Body of pancreas (tissue), 4 donors: ENCODE measurements at regions not wholly inside any gene's neighbourhood (a gene's known extent, or its start where the extent isn't known, plus 50 kb on each side); places are given as distances from the start of the nearest gene placed in this dataset.

ENCODE experiments used
- ATAC-seq: fragments of 150-250 bp; one replicate; pipeline ENCODE4 v1.9.1; 2016
- DNase-seq, 4 donors: peaks; one replicate each; pipeline ENCODE4 v3.0.0-alpha.2; 2019
- H3K27ac ChIP-seq, 4 donors: fragments of 200-600 bp; sonication (generic); 1 replicate in 3 of 4; 2 replicates in 1 of 4; pipeline versions ENCODE4 v1.5.1 to v1.6.1; 2016 to 2019; ENCODE audit warnings: mild to moderate bottlenecking in 1 of 4, mixed read lengths in 1 of 4, moderate library complexity in 1 of 4
- H3K27me3 ChIP-seq, 2 donors: fragments of 200-600 bp; sonication (generic); one replicate each; pipeline ENCODE4 v1.6.0; 2016; ENCODE audit warnings: mild to moderate bottlenecking in 1 of 2
- H3K36me3 ChIP-seq, 2 donors: fragments of 200-600 bp; sonication (generic); replicated peaks in 1 of 2; 2 replicates each; pipeline ENCODE4 v1.5.1; 2016; ENCODE audit warnings: low read depth in 2 of 2; ENCODE audit not compliant: insufficient read depth in 1 of 2
- H3K4me1 ChIP-seq: fragments of 200-600 bp; sonication (generic); one replicate; pipeline ENCODE4 v1.6.0; 2016
- H3K4me3 ChIP-seq, 2 donors: fragments of 200-600 bp; sonication (generic); 1 replicate in 1 of 2; 2 replicates in 1 of 2; pipeline ENCODE4 v1.5.1; 2016 to 2019
- H3K9me3 ChIP-seq, 3 donors: fragments of 200-600 bp; sonication (generic); 1 replicate in 2 of 3; 2 replicates in 1 of 3; pipeline ENCODE4 v1.5.1; 2016
- CTCF ChIP-seq, 7 experiments: fragments of 450-650 bp in 4 of 7; fragments of 200-600 bp in 3 of 7; sonication (generic) in 3 of 7; IDR thresholded peaks; one replicate each; pipeline ENCODE4 v1.5.1; 2016 to 2019; ENCODE audit warnings: antibody characterized with exemption in 7 of 7
- POLR2A ChIP-seq, 3 donors: fragments of 450-650 bp; IDR thresholded peaks; one replicate each; pipeline ENCODE4 v1.6.1; 2016; ENCODE audit warnings: antibody characterized with exemption in 3 of 3, mild to moderate bottlenecking in 2 of 3
- WGBS, 2 donors: methylation state at CpG; one replicate each; pipeline ENCODE4 v1.1.5; 2017; 5-methylcytosine and 5-hydroxymethylcytosine counted together
- intact Hi-C: fragments of 100-400 bp; cut with DNase I; formaldehyde crosslinking; loops from one replicate; pipeline ENCODE4 v1.15.1; 2023

DNA sequence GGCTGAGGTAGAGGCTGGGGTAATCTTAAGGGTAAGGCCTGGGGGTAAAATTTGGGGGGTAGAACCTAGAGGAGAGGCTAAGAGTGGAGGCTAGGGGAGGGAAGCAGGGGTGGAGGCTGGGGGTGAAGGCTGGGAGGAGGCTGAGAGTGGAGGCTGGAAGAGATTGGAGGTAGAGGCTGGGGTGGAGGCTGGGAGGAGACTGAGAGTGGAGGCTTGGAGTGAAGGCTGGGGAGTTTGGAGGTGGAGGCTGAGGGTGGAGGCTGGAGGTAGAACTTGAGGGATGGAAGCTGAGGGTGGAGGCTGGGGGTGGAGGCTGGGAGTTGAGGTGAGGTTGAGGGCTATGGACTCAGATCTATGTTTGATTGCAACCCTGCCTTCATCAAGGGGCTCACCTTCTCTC, 333.6 kb downstream of the C16orf95 start:
- TF ChIP-seq CTCF (IDR thresholded peaks at IDR 0.05) (no peak), POLR2A (IDR thresholded peaks at IDR 0.05) (no peak)
- ATAC-seq (no peak), DNase-seq (no peak)
- Histone ChIP-seq H3K4me3 (no peak overlapping the region), H3K36me3 (no peaks in the 10 kb centered on the region), H3K27ac (no peak overlapping the region), H3K4me1 (no peaks in the 10 kb centered on the region), H3K9me3 (no peaks in the 10 kb centered on the region), H3K27me3 (no peaks in the 10 kb centered on the region)
- intact Hi-C loops, result no loop called here

- intact Hi-C loops, result no loop called here
- TF ChIP-seq POLR2A (IDR thresholded peaks at IDR 0.05) (no peak), CTCF (IDR thresholded peaks at IDR 0.05) (no peak)
- Histone ChIP-seq H3K36me3 (no peaks in the 10 kb centered on the region), H3K4me3 (no peak overlapping the region), H3K27me3 (no peaks in the 10 kb centered on the region), H3K4me1 (no peaks in the 10 kb centered on the region), H3K9me3 (no peaks in the 10 kb centered on the region), H3K27ac (no peak overlapping the region)
- ATAC-seq (no peak), DNase-seq (no peak)
- WGBS, 2 donors, result 73 to 84% methylated on average over 10 of the region's 10 CpGs
Measured at GRCh38 chr16:86984343-86984742, 332.8 kb downstream of the C16orf95 start.

DNA sequence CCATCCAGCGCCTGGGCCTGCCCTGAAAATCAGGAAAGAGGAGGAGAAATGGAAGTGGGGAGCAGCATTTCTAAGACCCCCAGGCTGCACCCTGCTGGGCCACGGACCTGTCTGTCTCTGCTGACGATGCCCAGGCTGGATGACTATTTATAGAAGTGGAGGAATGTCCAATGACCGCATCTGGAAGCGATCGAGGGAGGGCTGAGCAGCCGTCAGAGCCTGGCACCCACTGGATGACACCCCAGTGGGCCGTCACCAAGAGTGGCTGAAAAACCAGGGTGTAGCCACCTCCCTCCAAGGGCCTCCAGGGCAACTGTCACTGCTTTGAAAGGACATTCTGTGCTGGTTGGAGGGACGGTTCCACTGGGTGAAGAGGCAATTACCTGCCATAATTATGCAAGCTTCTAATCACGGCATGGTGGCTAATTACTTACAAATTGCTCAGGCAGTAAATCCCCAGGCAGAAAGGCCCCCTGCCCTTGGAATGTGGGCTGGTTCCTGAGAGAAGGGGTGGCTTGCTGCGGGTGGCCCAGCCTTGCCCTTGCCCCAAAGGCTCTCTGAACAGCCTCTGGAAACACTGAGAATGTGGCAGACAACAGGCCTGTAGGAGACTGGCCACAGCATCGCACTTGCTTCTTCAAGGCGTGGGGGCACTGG, 332.1 kb downstream of the C16orf95 start:
- Histone ChIP-seq H3K27ac (no peak overlapping the region), H3K4me1 (no peaks in the 10 kb centered on the region), H3K27me3 (no peaks in the 10 kb centered on the region), H3K36me3 (no peaks in the 10 kb centered on the region), H3K9me3 (no peaks in the 10 kb centered on the region), H3K4me3 (no peak overlapping the region)
- ATAC-seq (no peak), DNase-seq (no peak)
- 59 to 62% methylated on average over 5 to 13 of the region's 13 CpGs for WGBS, 2 donors
- intact Hi-C loops, result no loop called here
- no peak for TF ChIP-seq POLR2A (IDR thresholded peaks at IDR 0.05)
- no peak for TF ChIP-seq CTCF (IDR thresholded peaks at IDR 0.05)

DNA sequence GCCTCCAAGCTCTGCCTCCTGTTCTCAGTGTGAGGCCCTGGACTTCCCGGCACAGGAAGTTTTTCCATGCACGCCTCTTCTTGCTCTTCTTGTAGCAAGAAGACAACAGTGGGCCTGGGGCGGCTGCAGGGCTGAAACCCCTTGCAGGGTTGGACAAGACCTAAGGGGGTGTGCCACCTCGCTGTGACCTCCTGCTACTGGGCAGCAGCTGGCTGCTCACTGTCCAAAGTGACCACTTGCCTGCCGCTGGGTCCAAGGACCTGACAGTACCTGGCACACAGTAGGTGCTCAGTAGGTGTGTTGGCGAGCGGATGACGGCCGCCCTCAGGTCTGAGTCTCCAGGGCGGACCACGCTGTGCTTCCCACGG, 331.6 kb downstream of the C16orf95 start:
- intact Hi-C loops, result no loop called here
- Histone ChIP-seq H3K9me3 (no peaks in the 10 kb centered on the region), H3K27me3 (no peaks in the 10 kb centered on the region), H3K4me3 (no peak overlapping the region), H3K4me1 (no peaks in the 10 kb centered on the region), H3K36me3 (no peaks in the 10 kb centered on the region), H3K27ac (no peak overlapping the region)
- DNase-seq (no peak), ATAC-seq (no peak)
- 76 to 82% methylated on average over 8 to 12 of the region's 12 CpGs for WGBS, 2 donors
- TF ChIP-seq CTCF (IDR thresholded peaks at IDR 0.05) (no peak), POLR2A (IDR thresholded peaks at IDR 0.05) (no peak)

DNA sequence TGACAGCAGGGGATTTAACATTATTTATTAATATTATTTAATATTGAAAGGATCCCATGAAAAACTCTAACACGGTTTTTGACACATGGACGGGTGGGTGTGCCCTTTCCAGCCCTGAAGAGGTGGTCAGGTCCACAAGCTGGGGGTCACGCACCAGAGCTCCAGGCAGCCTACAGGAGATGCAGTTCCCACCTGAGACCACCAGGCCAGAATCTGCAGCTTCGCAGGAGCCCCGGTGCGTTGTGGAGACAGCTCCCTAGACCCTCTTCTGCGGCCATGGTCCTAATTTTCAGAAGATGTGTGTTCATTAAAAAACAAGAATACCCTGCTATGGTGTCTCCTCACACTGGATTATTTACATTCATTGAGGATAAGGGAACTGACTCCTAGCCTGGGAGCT, 331.1 kb downstream of the C16orf95 start:
- Histone ChIP-seq H3K36me3 (no peaks in the 10 kb centered on the region), H3K27me3 (no peaks in the 10 kb centered on the region), H3K4me1 (no peaks in the 10 kb centered on the region), H3K9me3 (no peaks in the 10 kb centered on the region), H3K4me3 (no peak overlapping the region), H3K27ac (no peak overlapping the region)
- TF ChIP-seq POLR2A (IDR thresholded peaks at IDR 0.05), result no peak
- TF ChIP-seq CTCF (IDR thresholded peaks at IDR 0.05), result no peak
- DNase-seq, result no peak
- intact Hi-C loops, result no loop called here
- WGBS, 2 donors, result 57 to 67% methylated on average over 7 of the region's 7 CpGs
- ATAC-seq, result no peak
